Cerebellar cortex (tissue), 1 donor: ENCODE measurements at regions not wholly inside any gene's neighbourhood (a gene's known extent, or its start where the extent isn't known, plus 50 kb on each side); places are given as distances from the start of the nearest gene placed in this dataset.
"Not testable (repeated sequence)": the region's sequence is repeated elsewhere in the genome, so short reads cannot be mapped to it uniquely, and the experiment has no call there.

Experiments
- DNase-seq: peaks from one replicate; pipeline ENCODE4 v3.0.0-alpha.2; 2015; ENCODE audit warnings: low spot score

GRCh38 chr2:16200554-16201193, 260.3 kb downstream of the MYCN start:
- no peak for DNase-seq

- DNase-seq = no peak
These were observed 259.7 kb downstream of the MYCN start for GRCh38 chr2:16199882-16200553.

GRCh38 chr2:16199241-16199640, 258.9 kb downstream of the MYCN start:
- not testable (repeated sequence) for DNase-seq

- no peak for DNase-seq
These were observed 258.0 kb downstream of the MYCN start for GRCh38 chr2:16198166-16198912.

- no peak for DNase-seq
These were observed 257.3 kb downstream of the MYCN start for GRCh38 chr2:16197504-16198147.

GRCh38 chr2:16196687-16197503, 256.5 kb downstream of the MYCN start:
- no peak for DNase-seq

GRCh38 chr2:16195681-16196070, 255.3 kb downstream of the MYCN start:
- DNase-seq = no peak

- DNase-seq = no peak
These were observed 254.8 kb downstream of the MYCN start for GRCh38 chr2:16194931-16195680.

GRCh38 chr2:16194530-16194929, 254.2 kb downstream of the MYCN start:
- DNase-seq = no peak

- no peak for DNase-seq
These were observed 253.7 kb downstream of the MYCN start for GRCh38 chr2:16194096-16194390.

- no peak for DNase-seq
These were observed 252.3 kb downstream of the MYCN start for GRCh38 chr2:16192416-16193216.

- no peak for DNase-seq
These were observed 251.3 kb downstream of the MYCN start for GRCh38 chr2:16191431-16192200.

- no peak for DNase-seq
These were observed 250.3 kb downstream of the MYCN start for GRCh38 chr2:16190446-16191270.

GRCh38 chr2:16189836-16190160, 249.4 kb downstream of the MYCN start:
- no peak for DNase-seq

- no peak for DNase-seq
These were observed 248.9 kb downstream of the MYCN start for GRCh38 chr2:16189029-16189835.

GRCh38 chr2:16188261-16188890, 248.0 kb downstream of the MYCN start:
- no peak for DNase-seq

GRCh38 chr2:16187482-16187817, 247.1 kb downstream of the MYCN start:
- DNase-seq = no peak
